Thoracic aorta (tissue), 2 donors: ENCODE measurements at regions not wholly inside any gene's neighbourhood (a gene's known extent, or its start where the extent isn't known, plus 50 kb on each side); places are given as distances from the start of the nearest gene placed in this dataset.

Experiments used
- ATAC-seq: fragments of 150-250 bp; one replicate; pipeline ENCODE4 v1.8.0; 2017; ENCODE audit warnings: low read depth; ENCODE audit not compliant: insufficient number of reproducible peaks, low FRiP score
- DNase-seq: peaks from one replicate; pipeline ENCODE4 v3.0.0-alpha.2; 2020; ENCODE audit warnings: low spot score
- H3K27ac ChIP-seq, 2 donors: fragments of 200-600 bp; sonication (generic); 1 replicate in 1 of 2; 2 replicates in 1 of 2; pipeline ENCODE4 v1.5.1; 2016; ENCODE audit warnings: mild to moderate bottlenecking in 2 of 2, moderate library complexity in 2 of 2
- H3K27me3 ChIP-seq: fragments of 200-600 bp; sonication (generic); replicated peaks from 2 replicates; pipeline ENCODE4 v1.6.0; 2016; ENCODE audit warnings: mild to moderate bottlenecking; ENCODE audit not compliant: insufficient read depth
- H3K36me3 ChIP-seq: fragments of 200-600 bp; sonication (generic); one replicate; pipeline ENCODE4 v1.5.1; 2016
- H3K4me1 ChIP-seq, 2 donors: fragments of 200-600 bp; sonication (generic); 1 replicate in 1 of 2; 2 replicates in 1 of 2; pipeline versions ENCODE4 v1.5.1 to v1.6.0; 2016; ENCODE audit warnings: low read depth in 2 of 2, mild to moderate bottlenecking in 1 of 2; ENCODE audit not compliant: control insufficient read depth in 1 of 2
- H3K4me3 ChIP-seq: fragments of 200-600 bp; sonication (generic); 2 replicates; pipeline ENCODE4 v1.5.1; 2016; ENCODE audit warnings: mild to moderate bottlenecking
- H3K9me3 ChIP-seq: fragments of 200-600 bp; sonication (generic); 2 replicates; pipeline ENCODE4 v1.5.1; 2016
- TF ChIP-seq, protein P1 (sequence below): fragments of 200-600 bp; sonication (generic); IDR thresholded peaks from one replicate; pipeline ENCODE4 v1.5.1; 2019; ENCODE audit warnings: antibody characterized with exemption

DNA sequence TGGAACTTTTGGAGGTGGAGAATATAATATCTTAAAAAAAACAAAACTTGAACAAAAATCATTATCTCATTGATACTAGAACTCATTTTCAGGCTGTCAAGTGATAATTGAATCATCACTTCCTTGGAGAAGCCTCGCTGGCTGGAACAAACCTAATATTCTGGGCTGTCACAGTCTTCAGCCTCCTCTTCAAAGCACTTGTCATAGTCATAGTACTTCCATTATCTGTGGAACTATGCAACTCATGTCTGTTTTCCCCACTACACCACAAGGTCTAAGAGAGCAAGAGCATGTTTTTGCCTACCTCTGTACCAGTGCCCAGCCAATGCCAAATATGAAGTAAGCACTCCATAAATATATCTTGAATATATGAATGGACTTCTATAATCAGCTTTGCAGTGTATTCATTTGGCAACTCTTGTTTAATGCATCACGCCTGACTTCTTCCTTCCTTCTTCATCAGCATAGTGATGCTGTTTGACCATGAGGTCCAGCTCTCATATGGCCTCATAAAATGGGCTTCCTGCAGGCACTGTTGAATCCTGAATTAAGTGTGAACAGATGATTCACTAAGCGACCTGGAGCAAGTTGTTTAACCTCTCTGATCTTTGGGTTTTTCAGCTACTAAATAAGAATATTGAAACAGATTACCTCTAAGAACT lies 86.6 kb upstream of the SNRK start:
- no peaks in the 10 kb centered on the region for H3K9me3 ChIP-seq
- TF ChIP-seq, protein P1, sequence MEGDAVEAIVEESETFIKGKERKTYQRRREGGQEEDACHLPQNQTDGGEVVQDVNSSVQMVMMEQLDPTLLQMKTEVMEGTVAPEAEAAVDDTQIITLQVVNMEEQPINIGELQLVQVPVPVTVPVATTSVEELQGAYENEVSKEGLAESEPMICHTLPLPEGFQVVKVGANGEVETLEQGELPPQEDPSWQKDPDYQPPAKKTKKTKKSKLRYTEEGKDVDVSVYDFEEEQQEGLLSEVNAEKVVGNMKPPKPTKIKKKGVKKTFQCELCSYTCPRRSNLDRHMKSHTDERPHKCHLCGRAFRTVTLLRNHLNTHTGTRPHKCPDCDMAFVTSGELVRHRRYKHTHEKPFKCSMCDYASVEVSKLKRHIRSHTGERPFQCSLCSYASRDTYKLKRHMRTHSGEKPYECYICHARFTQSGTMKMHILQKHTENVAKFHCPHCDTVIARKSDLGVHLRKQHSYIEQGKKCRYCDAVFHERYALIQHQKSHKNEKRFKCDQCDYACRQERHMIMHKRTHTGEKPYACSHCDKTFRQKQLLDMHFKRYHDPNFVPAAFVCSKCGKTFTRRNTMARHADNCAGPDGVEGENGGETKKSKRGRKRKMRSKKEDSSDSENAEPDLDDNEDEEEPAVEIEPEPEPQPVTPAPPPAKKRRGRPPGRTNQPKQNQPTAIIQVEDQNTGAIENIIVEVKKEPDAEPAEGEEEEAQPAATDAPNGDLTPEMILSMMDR: no peak

DNA sequence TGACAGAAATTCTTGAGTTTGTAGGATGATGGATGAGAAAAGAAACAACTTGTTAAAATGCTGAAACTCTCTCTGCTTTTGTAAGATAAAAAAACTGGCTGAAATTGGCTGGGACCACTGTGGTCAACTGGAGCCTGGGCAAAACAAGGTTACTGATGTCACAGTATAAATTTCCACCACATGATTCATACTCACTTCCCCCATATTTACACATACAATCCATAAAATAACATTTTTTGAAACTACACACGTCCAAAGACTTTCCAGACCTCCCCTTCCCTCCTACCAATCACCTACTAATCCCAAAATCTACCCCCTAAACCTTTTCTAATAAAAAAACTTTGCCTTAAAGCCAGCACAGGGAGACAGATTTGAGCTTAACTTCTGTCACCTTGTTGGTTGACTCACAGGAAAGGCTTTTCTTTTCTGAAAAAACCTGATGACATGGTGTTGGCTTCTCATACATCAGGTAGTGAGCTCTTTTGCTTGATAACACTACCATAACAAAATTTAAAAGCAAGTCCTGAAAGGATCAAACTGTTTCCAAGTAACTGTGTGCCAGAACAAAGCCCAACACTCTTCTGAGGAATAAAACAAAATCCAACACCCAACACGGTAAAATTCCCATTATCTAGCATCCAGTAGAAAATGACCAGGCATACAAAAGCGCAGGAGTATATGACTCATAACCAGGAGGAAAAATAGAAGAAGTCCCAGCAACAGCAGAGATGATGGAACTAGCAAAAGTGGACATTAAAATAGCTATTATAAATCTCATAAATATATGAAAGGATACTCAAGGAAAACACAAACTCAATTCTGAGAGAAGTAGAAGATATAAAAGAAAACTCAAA lies 87.3 kb upstream of the SNRK start:
- TF ChIP-seq, protein P1: no peak
- no peaks in the 10 kb centered on the region for H3K4me1 ChIP-seq
- H3K36me3 ChIP-seq: no peaks in the 10 kb centered on the region
- no peak for DNase-seq
- no peaks in the 10 kb centered on the region for H3K9me3 ChIP-seq
- ATAC-seq: no peak
- H3K27me3 ChIP-seq: no peaks in the 10 kb centered on the region
- H3K27ac ChIP-seq: no peak overlapping the region
- no peak overlapping the region for H3K4me3 ChIP-seq

More for the DNA sequence above, 86.6 kb upstream of the SNRK start:
- Histone ChIP-seq H3K27me3 (no peaks in the 10 kb centered on the region), H3K4me3 (no peak overlapping the region), H3K27ac (no peak overlapping the region), H3K4me1 (no peaks in the 10 kb centered on the region), H3K36me3 (no peaks in the 10 kb centered on the region)
- DNase-seq: no peak
- ATAC-seq: no peak

DNA sequence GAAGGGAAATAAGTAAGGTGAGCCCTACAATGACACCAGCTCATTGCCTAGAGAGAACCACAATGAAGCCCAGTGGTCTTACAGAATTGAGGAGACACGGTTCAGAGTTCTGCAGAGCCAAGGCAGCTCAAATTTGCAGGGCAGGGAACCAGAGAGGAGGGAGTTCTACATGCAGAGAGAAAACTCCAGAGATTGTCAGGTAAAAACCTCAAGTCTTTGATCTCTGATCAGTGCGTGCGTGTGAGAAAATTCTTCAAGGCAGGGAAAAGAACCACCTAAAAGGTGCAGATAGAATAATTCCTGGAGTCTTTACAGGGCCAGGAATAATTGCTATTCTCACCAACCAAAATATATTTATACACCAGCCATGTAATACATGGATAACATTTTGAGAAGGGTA lies 88.0 kb upstream of the SNRK start:
- DNase-seq: no peak

DNA sequence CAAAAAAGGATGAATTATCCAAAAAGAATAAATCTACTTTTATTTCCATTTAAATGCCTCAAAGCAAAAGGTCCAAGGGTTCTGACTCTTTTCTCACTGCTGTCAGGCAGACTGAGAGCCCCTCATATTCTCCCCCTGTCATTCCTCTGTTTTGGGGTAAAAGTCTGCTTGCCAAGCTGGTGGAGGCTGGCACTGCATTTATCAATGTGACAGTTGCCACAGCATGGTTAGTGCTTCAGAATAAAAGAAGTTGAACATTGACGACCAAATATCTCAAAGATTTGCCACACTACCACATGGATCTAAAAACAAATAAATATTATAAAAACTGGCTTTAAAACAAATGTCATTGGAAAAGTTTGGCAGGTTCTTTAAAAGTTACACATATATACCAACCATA lies 89.2 kb upstream of the SNRK start:
- Histone ChIP-seq H3K9me3 (no peaks in the 10 kb centered on the region), H3K36me3 (no peaks in the 10 kb centered on the region), H3K27me3 (no peaks in the 10 kb centered on the region), H3K4me1 (no peaks in the 10 kb centered on the region), H3K4me3 (no peak overlapping the region), H3K27ac (no peak overlapping the region)
- ATAC-seq (no peak), DNase-seq (no peak)
- TF ChIP-seq, protein P1: no peak

More for the DNA sequence above, 88.0 kb upstream of the SNRK start:
- H3K27ac ChIP-seq: no peak overlapping the region
- H3K36me3 ChIP-seq: no peaks in the 10 kb centered on the region
- TF ChIP-seq, protein P1: no peak
- no peaks in the 10 kb centered on the region for H3K4me1 ChIP-seq
- no peaks in the 10 kb centered on the region for H3K27me3 ChIP-seq
- H3K9me3 ChIP-seq: no peaks in the 10 kb centered on the region
- ATAC-seq: no peak
- no peak overlapping the region for H3K4me3 ChIP-seq

DNA sequence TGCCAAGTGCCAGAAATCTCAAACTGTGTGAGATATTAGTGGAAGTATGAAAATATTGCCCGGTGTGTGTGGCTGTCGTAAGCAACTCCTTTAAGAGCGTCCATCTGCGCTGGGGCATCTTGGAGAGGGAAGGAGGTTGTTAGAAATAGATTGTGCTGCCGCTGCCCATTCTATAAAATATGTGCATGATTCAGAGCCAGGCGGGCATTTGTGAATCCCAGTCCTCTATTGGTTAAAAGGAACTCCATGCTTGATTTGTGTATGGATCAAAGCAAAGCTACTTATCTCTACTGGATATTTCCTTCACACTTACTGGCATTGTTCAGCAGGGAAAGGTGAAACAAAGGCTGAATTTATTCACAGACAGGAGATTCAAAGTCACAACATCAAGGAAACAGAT lies 89.6 kb upstream of the SNRK start:
- no peak for DNase-seq
- no peak overlapping the region for H3K27ac ChIP-seq

More for the DNA sequence above, 89.6 kb upstream of the SNRK start:
- no peak for ATAC-seq
- H3K27me3 ChIP-seq: no peaks in the 10 kb centered on the region
- H3K4me1 ChIP-seq: no peaks in the 10 kb centered on the region
- TF ChIP-seq, protein P1: no peak
- no peaks in the 10 kb centered on the region for H3K36me3 ChIP-seq
- H3K9me3 ChIP-seq: no peaks in the 10 kb centered on the region
- H3K4me3 ChIP-seq: no peak overlapping the region
